NCI-H82 treated with DMSO at 0.1 percent for 48 hours (cell line): ENCODE measurements at regions not wholly inside any gene's neighbourhood (a gene's known extent, or its start where the extent isn't known, plus 50 kb on each side); places are given as distances from the start of the nearest gene placed in this dataset.

ENCODE experiments used
- DNase-seq: peaks from one replicate; lab custom pipeline; 2025; ENCODE audit not compliant: unreplicated experiment; lab: John Stamatoyannopoulos, UW

DNA sequence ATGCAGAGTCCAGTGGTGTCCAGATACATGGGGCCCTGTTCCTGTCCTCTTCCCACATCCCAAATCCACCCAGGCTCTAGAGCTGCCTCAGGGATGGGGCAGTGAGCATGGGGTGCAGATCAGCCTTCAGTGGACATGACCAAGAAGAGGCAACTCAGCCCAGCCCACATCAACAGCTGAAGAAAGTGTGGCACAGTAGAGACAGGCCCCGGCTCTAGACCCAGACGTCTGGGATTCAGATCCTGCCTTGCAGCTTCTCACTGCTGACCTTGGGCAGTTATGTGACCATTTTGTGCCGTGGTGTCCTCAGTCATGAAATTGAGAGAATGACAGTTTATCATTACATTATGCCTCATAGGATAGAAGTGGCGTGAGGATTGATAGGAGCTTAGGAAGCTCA lies 54.6 kb upstream of the CST7 start:
- DNase-seq = no peak

DNA sequence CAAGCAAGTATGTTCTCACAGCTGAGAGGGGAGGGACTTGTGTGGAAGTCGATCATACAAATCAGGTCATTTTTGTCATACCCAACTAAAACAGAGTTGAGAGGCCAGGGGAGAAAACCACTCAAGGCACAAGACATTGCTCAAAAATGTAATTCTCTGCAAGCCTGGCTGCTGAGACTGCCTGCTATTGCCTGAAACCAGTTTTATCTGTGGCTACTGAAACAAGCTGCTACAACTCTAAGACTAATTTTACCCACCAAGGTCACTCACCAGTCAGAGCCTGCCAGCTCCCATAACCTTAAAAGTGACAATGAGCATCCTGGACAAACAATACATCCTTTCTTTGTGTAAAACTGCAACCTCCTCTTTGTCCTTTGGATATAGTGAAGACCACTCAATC lies 54.1 kb upstream of the CST7 start:
- DNase-seq = no peak

DNA sequence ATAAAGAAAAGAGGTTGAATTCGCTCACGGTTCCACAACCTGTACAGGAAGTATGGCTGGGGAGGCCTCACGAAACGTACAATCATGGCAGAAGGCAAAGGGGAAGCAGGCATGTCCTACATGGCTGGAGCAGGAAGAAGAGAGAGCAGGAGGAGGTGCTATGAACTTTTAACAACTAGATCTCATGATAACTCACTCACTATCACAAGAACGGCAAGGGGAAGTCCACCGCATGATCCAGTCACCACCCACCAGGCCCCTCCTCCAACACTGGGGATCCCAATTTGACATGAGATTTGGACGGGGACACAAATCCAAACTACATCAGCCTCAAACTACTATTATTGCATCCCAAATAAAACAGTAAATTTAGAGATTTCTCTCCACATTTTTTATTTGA lies 53.6 kb upstream of the CST7 start:
- DNase-seq = no peak

DNA sequence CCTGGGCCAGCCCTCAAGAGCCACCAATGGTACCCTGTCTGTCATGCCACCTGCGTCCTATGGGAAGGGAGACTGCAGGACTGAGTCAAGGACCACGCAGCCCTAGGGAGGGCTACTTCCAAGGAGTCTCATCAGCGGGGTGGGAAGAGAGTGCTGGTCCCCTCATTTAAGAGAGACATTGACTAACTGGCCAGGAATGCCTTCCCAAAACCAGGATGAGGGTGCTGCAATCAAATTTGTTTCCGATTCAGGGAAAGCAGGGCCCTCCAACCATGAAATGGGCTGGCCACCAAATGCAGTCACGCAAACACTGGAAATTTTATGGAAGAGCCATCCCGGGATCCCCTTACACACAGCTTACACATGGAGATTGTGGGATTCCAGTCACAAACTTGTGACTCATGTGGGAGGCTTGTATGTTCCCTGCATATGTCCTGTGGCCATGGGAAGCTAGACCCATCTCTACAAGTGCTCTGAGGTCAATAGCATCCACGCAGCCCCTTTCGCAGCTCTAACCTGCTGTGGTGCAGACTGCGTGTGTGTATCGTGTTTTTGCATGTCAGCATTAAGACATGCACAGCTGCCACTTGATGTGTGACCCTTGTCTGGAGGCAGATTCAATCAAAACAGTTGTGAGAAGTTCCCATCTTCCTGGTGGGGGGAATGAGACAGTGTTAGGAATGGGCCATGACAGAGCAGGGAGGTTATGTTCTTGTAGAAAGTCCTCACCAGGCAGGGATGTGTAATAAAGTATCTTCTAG lies 53.0 kb upstream of the CST7 start:
- no peak for DNase-seq

DNA sequence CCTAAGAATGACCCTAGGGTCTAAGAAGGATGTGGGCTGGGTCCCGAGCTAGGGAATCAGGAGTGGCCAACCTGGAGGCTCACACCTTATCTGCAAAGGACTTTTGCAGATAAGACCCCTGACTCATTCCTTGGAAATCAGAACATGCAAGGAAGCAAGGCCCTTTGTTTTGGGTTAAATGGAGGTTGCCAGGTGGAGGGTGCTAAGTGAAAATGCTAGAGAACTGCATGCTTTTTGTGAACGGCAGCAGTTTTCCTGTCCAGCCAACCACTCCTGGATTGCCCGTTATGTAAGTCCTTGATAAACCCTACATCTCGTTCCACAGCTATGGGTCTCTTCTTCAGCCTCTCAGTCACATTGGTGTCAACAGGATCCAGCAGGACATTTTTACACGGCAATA lies 52.1 kb upstream of the CST7 start:
- no peak for DNase-seq

DNA sequence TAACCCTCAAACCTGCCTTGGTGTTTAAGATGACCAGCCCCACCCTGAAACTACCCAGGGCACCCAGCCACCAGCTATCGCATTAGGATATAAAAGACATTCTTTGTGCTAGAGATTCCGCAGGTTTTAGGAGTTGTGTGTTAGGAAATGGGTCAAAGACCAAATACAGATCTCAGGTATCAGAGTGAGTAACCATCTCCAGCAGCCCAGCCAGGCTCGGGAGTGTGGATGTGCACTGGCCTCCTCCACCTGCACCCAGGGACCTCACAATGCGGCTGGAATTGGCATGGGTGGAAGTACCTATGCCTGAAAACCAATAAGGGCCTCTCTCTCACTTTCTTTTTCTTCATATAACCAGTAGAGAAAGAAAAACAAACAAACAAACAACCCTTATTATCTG lies 51.1 kb upstream of the CST7 start:
- DNase-seq = no peak

DNA sequence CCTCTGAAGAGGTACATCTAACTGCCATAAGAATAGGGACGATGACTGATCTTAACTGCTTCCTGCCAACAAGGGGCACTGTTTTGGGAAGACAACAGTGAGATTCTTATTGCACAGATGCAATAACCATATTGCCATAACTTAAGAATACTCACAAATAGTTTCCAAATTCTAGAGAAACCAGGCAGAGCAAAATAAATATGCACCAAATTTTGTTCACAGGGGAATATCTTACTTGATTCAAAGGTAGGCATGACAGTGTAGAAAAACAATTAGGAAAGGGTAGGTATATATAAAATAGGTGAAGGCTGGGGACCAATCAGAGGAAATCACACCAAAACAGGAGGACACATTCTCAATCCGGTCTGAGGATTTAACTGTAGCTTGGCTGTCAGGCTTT lies 49.9 kb upstream of the CST7 start:
- DNase-seq = no peak
